ENCODE measurements at regions not wholly inside any gene's neighbourhood (a gene's known extent, or its start where the extent isn't known, plus 50 kb on each side); places are given as distances from the start of the nearest gene placed in this dataset.
"Not testable (repeated sequence)": the region's sequence is repeated elsewhere in the genome, so short reads cannot be mapped to it uniquely, and the experiment has no call there.

GRCh38 chr14:83289390-83289789, 1755.7 kb upstream of the SEL1L start:
- no peak for DNase-seq (ENCODE audit: low read depth, low spot score)
- H3K27me3 Mint-ChIP-seq (ENCODE audit: low read depth), result no peaks in the 10 kb centered on the region
- no peak overlapping the region for H3K4me3 Mint-ChIP-seq
- H3K9me3 Mint-ChIP-seq, result peaks cover 2% of the 10 kb centered on the region
- TF ChIP-seq, protein P1, sequence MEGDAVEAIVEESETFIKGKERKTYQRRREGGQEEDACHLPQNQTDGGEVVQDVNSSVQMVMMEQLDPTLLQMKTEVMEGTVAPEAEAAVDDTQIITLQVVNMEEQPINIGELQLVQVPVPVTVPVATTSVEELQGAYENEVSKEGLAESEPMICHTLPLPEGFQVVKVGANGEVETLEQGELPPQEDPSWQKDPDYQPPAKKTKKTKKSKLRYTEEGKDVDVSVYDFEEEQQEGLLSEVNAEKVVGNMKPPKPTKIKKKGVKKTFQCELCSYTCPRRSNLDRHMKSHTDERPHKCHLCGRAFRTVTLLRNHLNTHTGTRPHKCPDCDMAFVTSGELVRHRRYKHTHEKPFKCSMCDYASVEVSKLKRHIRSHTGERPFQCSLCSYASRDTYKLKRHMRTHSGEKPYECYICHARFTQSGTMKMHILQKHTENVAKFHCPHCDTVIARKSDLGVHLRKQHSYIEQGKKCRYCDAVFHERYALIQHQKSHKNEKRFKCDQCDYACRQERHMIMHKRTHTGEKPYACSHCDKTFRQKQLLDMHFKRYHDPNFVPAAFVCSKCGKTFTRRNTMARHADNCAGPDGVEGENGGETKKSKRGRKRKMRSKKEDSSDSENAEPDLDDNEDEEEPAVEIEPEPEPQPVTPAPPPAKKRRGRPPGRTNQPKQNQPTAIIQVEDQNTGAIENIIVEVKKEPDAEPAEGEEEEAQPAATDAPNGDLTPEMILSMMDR (conservative IDR thresholded peaks at IDR 0.05), result no peak
- H3K4me1 Mint-ChIP-seq, result no peaks in the 10 kb centered on the region
- no peaks in the 10 kb centered on the region for H3K36me3 Mint-ChIP-seq (ENCODE audit: low read depth)
- H3K27ac Mint-ChIP-seq (ENCODE audit: unreplicated experiment), result no peak overlapping the region

DNA sequence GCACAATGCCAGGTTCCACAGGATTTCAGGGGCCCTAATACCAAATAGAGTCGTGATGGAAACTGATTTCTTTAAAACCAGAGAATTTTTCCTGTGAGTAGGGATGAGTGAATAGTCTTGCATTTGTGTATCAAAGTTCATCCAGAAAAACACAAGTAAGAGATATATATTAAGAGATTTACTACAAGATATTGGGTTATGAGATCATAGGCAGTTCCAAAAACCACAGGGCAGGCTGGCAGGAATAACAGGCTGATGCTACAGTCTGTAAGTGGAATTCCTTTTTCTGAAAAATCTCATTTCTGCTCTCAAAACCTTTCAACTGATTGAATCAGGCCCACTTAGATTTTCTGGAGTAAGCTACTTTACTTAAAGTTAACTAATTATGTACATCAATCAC, 1756.2 kb upstream of the SEL1L start:
- Mint-ChIP-seq H3K27me3 (ENCODE audit: low read depth) (no peaks in the 10 kb centered on the region), H3K4me1 (no peaks in the 10 kb centered on the region), H3K27ac (ENCODE audit: unreplicated experiment) (no peak overlapping the region), H3K4me3 (no peak overlapping the region), H3K9me3 (peaks cover 2% of the 10 kb centered on the region), H3K36me3 (ENCODE audit: low read depth) (no peaks in the 10 kb centered on the region)
- TF ChIP-seq, protein P1 (conservative IDR thresholded peaks at IDR 0.05), result no peak
- DNase-seq (ENCODE audit: low read depth, low spot score), result no peak

- peaks cover 2% of the 10 kb centered on the region for H3K9me3 Mint-ChIP-seq
- TF ChIP-seq, protein P1 (conservative IDR thresholded peaks at IDR 0.05), result no peak
- DNase-seq (ENCODE audit: low read depth, low spot score), result no peak
- H3K27me3 Mint-ChIP-seq (ENCODE audit: low read depth), result no peaks in the 10 kb centered on the region
- no peak overlapping the region for H3K27ac Mint-ChIP-seq (ENCODE audit: unreplicated experiment)
- no peak overlapping the region for H3K4me3 Mint-ChIP-seq
- H3K36me3 Mint-ChIP-seq (ENCODE audit: low read depth), result no peaks in the 10 kb centered on the region
- no peaks in the 10 kb centered on the region for H3K4me1 Mint-ChIP-seq
Observed at GRCh38 chr14:83290447-83290846, 1756.8 kb upstream of the SEL1L start.

DNA sequence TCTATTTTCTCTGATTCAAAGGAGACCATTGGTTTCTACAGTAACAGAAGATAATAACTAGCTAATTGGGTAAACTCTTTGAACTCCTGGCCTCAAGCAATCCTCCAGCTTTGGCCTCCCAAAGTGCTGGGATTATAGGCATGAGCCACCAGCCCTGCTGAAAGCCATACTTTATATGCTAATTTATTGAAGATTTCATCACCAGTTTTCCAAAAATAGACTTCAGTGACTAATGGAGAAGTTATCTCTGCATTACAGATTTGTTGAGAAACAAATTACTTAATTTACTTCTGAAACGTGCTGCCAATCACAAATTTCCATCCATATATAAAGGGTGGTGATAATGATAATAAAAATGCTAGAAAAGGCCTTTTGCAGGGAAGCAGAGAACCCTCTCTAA, 1758.1 kb upstream of the SEL1L start:
- Mint-ChIP-seq H3K27me3 (ENCODE audit: low read depth) (no peaks in the 10 kb centered on the region), H3K36me3 (ENCODE audit: low read depth) (no peaks in the 10 kb centered on the region), H3K4me3 (no peak overlapping the region), H3K27ac (ENCODE audit: unreplicated experiment) (no peak overlapping the region), H3K9me3 (peaks cover 2% of the 10 kb centered on the region), H3K4me1 (no peaks in the 10 kb centered on the region)
- no peak for DNase-seq (ENCODE audit: low read depth, low spot score)
- TF ChIP-seq, protein P1 (conservative IDR thresholded peaks at IDR 0.05), result no peak

DNA sequence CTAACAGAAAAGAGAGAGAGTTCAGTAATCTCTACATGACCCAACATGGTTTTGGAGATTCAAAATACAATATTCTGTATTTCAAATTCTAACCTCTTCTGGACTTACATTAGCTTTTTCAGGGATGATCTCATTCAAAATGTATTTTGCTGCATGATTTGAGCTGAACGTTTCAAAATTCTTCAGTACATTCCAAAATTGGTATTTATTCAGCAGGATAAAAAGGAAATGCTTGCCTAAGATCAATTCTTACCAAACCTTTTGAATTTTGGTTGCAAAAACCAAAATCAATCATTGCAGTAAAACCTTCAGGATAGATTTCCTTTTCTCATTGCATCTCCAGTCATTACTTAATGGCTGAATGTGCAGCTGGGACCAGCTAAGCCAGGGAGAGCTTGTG, 1761.3 kb upstream of the SEL1L start:
- H3K36me3 Mint-ChIP-seq (ENCODE audit: low read depth), result no peaks in the 10 kb centered on the region
- H3K27me3 Mint-ChIP-seq (ENCODE audit: low read depth), result no peaks in the 10 kb centered on the region
- H3K4me1 Mint-ChIP-seq, result no peaks in the 10 kb centered on the region
- peaks cover 2% of the 10 kb centered on the region for H3K9me3 Mint-ChIP-seq
- TF ChIP-seq, protein P1 (conservative IDR thresholded peaks at IDR 0.05), result no peak
- H3K27ac Mint-ChIP-seq (ENCODE audit: unreplicated experiment), result no peak overlapping the region
- no peak overlapping the region for H3K4me3 Mint-ChIP-seq
- no peak for DNase-seq (ENCODE audit: low read depth, low spot score)

- Mint-ChIP-seq H3K4me3 (no peak overlapping the region), H3K27me3 (ENCODE audit: low read depth) (no peaks in the 10 kb centered on the region), H3K27ac (ENCODE audit: unreplicated experiment) (no peak overlapping the region), H3K4me1 (peaks cover 3% of the 10 kb centered on the region), H3K9me3 (peaks cover 2% of the 10 kb centered on the region), H3K36me3 (ENCODE audit: low read depth) (no peaks in the 10 kb centered on the region)
- no peak for DNase-seq (ENCODE audit: low read depth, low spot score)
- TF ChIP-seq, protein P1 (conservative IDR thresholded peaks at IDR 0.05), result no peak
Observed at GRCh38 chr14:83297361-83297760, 1763.7 kb upstream of the SEL1L start.

DNA sequence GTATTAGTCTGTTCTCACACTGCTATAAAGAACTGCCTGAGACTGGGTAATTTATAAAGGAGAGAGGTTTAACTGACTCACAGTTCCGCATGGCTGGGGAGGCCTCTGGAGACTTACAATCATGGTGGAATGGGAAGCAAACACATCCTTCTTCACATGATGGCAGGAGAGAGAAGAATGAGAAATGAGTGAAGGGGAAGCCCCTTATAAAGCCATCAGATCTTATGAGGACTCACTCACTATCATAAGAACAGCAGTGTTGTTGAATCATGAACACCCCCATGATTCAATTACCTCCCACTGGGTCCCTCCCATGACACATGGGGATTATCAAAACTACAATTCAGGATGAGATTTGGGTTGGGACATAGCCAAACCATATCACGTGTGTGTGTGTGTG, 1764.4 kb upstream of the SEL1L start:
- H3K27me3 Mint-ChIP-seq (ENCODE audit: low read depth); DNase-seq (ENCODE audit: low read depth, low spot score); H3K9me3 Mint-ChIP-seq; H3K27ac Mint-ChIP-seq (ENCODE audit: unreplicated experiment); H3K4me1 Mint-ChIP-seq; H3K4me3 Mint-ChIP-seq; H3K36me3 Mint-ChIP-seq (ENCODE audit: low read depth): not testable (repeated sequence)
